AG04450 (cell line): ENCODE measurements at regions not wholly inside any gene's neighbourhood (a gene's known extent, or its start where the extent isn't known, plus 50 kb on each side); places are given as distances from the start of the nearest gene placed in this dataset.

Experiments
- CTCF ChIA-PET: fragments of 300-600, 350-600 bp; formaldehyde crosslinking; extraction: SDS; loops from one replicate; lab custom pipeline; 2022; ENCODE audit warnings: antibody characterized with exemption, inconsistent platforms; lab: Charles Lee
- POLR2A ChIA-PET: fragments of 350-600 bp; formaldehyde crosslinking; extraction: SDS; loops from one replicate; lab custom pipeline; 2021; ENCODE audit warnings: antibody characterized with exemption, inconsistent platforms; lab: Yijun Ruan, JAX
- DNase-seq: peaks from one replicate; pipeline ENCODE4 v3.0.0-alpha.2; 2011; ENCODE audit warnings: low read depth, low spot score
- H3K27ac ChIP-seq: one replicate; pipeline ENCODE4 v1.5.1; 2012; ENCODE audit warnings: low read depth, low read length, control low read depth
- H3K27me3 ChIP-seq: one replicate; pipeline ENCODE4 v1.6.0; 2012; ENCODE audit warnings: low read length; ENCODE audit not compliant: control insufficient read depth, insufficient read depth
- H3K4me3 ChIP-seq: 2 replicates; pipeline ENCODE4 v1.5.1; 2011; ENCODE audit warnings: mild to moderate bottlenecking, low read depth, low read length, control low read depth
- H3K9me3 ChIP-seq: 2 replicates; pipeline ENCODE4 v1.5.1; 2012; ENCODE audit warnings: low read length; ENCODE audit not compliant: control insufficient read depth, insufficient read depth
- CTCF ChIP-seq: IDR thresholded peaks from 2 replicates; pipeline ENCODE4 v1.5.1; 2011; ENCODE audit warnings: low read depth, low read length, control low read depth, inconsistent platforms

- H3K27me3 ChIP-seq: no peaks in the 10 kb centered on the region
- peaks cover 3% of the 10 kb centered on the region for H3K9me3 ChIP-seq
- no peak for DNase-seq
- no peak overlapping the region for H3K27ac ChIP-seq
- no peak overlapping the region for H3K4me3 ChIP-seq
- TF ChIP-seq CTCF: no peak
- ChIA-PET CTCF (interaction anchor here (1.1 kb wide), 1 partner anchor 9 kb away, joined by 3 read pairs; no protein-coding TSS in a partner anchor), POLR2A (no interaction called here)
These were observed 60.9 kb upstream of the PRL start for GRCh38 chr6:22357724-22358189.

GRCh38 chr6:22361576-22361975 lies 64.7 kb upstream of the PRL start:
- POLR2A ChIA-PET: no interaction called here
- no peak for DNase-seq
- CTCF ChIA-PET: no interaction called here

GRCh38 chr6:22362361-22362760 lies 65.5 kb upstream of the PRL start:
- Histone ChIP-seq H3K4me3 (no peak overlapping the region), H3K27ac (no peak overlapping the region), H3K9me3 (peaks cover 3% of the 10 kb centered on the region; the same call in 1 of the 2 replicates), H3K27me3 (no peaks in the 10 kb centered on the region)
- ChIA-PET POLR2A (interaction anchor here (0.6 kb wide), 1 partner anchor 33 kb away, joined by 5 read pairs; no protein-coding TSS in a partner anchor), CTCF (interaction anchor here (0.6 kb wide), 1 partner anchor 346 kb away, joined by 4 read pairs; no protein-coding TSS in a partner anchor)
- TF ChIP-seq CTCF: no peak
- DNase-seq: no peak

More at GRCh38 chr6:22361576-22361975, 64.7 kb upstream of the PRL start:
- no peaks in the 10 kb centered on the region for H3K27me3 ChIP-seq
- no peak overlapping the region for H3K27ac ChIP-seq
- peaks cover 3% of the 10 kb centered on the region for H3K9me3 ChIP-seq
- no peak for TF ChIP-seq CTCF
- H3K4me3 ChIP-seq: no peak overlapping the region

- H3K27me3 ChIP-seq: no peaks in the 10 kb centered on the region
- CTCF ChIA-PET: no interaction called here
- no peak for TF ChIP-seq CTCF
- peaks cover 3% of the 10 kb centered on the region; the same call in 1 of the 2 replicates for H3K9me3 ChIP-seq
- no peak for DNase-seq
- POLR2A ChIA-PET: no interaction called here
- no peak overlapping the region for H3K4me3 ChIP-seq
- H3K27ac ChIP-seq: no peak overlapping the region
These were observed 66.4 kb upstream of the PRL start for GRCh38 chr6:22363166-22363713.

- Histone ChIP-seq H3K4me3 (no peak overlapping the region), H3K27me3 (no peaks in the 10 kb centered on the region), H3K27ac (no peak overlapping the region), H3K9me3 (peaks cover 3% of the 10 kb centered on the region; the same call in 1 of the 2 replicates)
- ChIA-PET CTCF (no interaction called here), POLR2A (interaction anchor here (0.7 kb wide), 1 partner anchor 806 kb away, joined by 3 read pairs; no protein-coding TSS in a partner anchor)
- no peak for DNase-seq
- TF ChIP-seq CTCF: no peak
These were observed 66.9 kb upstream of the PRL start for GRCh38 chr6:22363714-22364239.
